GM12878 (cell line): ENCODE measurements at regions not wholly inside any gene's neighbourhood (a gene's known extent, or its start where the extent isn't known, plus 50 kb on each side); places are given as distances from the start of the nearest gene placed in this dataset.

Source experiments
- CEBPZ ChIP-seq: fragments of 150-350 bp; IDR thresholded peaks from 2 replicates; pipeline ENCODE4 v1.6.1; 2016; ENCODE audit warnings: low read depth, low read length
- CTCF ChIP-seq, 3 experiments: IDR thresholded peaks in 2 of 3; conservative IDR thresholded peaks in 1 of 3; 2 replicates each; pipeline ENCODE4 v1.5.1; 2011; ENCODE audit warnings: low read depth in 3 of 3, low read length in 3 of 3, mild to moderate bottlenecking in 3 of 3, control low read depth in 2 of 3, moderate library complexity in 2 of 3, inconsistent platforms in 1 of 3, mixed read lengths in 1 of 3; ENCODE audit not compliant: control insufficient read depth in 2 of 3, insufficient read depth in 1 of 3; ENCODE audit errors: extremely low read depth in 1 of 3
- FOXM1 ChIP-seq: IDR thresholded peaks from 2 replicates; pipeline ENCODE4 v1.6.1; 2012; ENCODE audit warnings: low read depth, mild to moderate bottlenecking, inconsistent platforms, low read length, moderate library complexity
- NRF1 ChIP-seq: conservative IDR thresholded peaks from 2 replicates; pipeline ENCODE4 v1.6.1; 2011; ENCODE audit warnings: mild to moderate bottlenecking, low read depth, low read length, improper control_type of control experiment
- POLR2A ChIP-seq: IDR thresholded peaks from 2 replicates; pipeline ENCODE4 v1.6.1; 2011; ENCODE audit warnings: low read depth, mild to moderate bottlenecking, low read length
- POLR2AphosphoS5 ChIP-seq: IDR thresholded peaks from 2 replicates; pipeline ENCODE4 v1.6.1; 2011; ENCODE audit warnings: mild to moderate bottlenecking, low read length, inconsistent platforms
- SIN3A ChIP-seq: IDR thresholded peaks from 2 replicates; pipeline ENCODE4 v1.6.1; 2012; ENCODE audit warnings: low read depth, low read length, improper control_type of control experiment

- TF ChIP-seq CTCF (IDR thresholded peaks at IDR 0.05 in 2 of 3, conservative IDR thresholded peaks at IDR 0.05 in 1 of 3; ENCODE audit: control insufficient read depth in 2 of 3, extremely low read depth in 1 of 3, insufficient read depth in 1 of 3, low read depth in 3 of 3, low read length in 3 of 3) (no peak), SIN3A (no peak), NRF1 (no peak), FOXM1 (no peak), POLR2AphosphoS5 (no peak), CEBPZ (no peak), POLR2A (no peak)
These were observed 95.0 kb downstream of the GEMIN8 start for GRCh38 chrX:13934731-13935130.
